Bronchial epithelial cell (primary cell): ENCODE measurements at regions not wholly inside any gene's neighbourhood (a gene's known extent, or its start where the extent isn't known, plus 50 kb on each side); places are given as distances from the start of the nearest gene placed in this dataset.

ENCODE experiments used
- DNase-seq: peaks from one replicate; pipeline ENCODE4 v3.0.0-alpha.2; 2010; ENCODE audit warnings: low read depth
- FAIRE-seq: peaks from 2 replicates; lab custom pipeline; 2011; peaks lifted over from hg19 to GRCh38; lab: Jason Lieb, UNC
- H3K27me3 ChIP-seq: 2 replicates; pipeline ENCODE4 v1.5.1; 2011; ENCODE audit warnings: low read length; ENCODE audit not compliant: control insufficient read depth, insufficient read depth
- H3K36me3 ChIP-seq: 2 replicates; pipeline ENCODE4 v1.5.1; 2011; ENCODE audit warnings: low read length; ENCODE audit not compliant: control insufficient read depth, insufficient read depth
- H3K4me3 ChIP-seq: 2 replicates; pipeline ENCODE4 v1.5.1; 2011; ENCODE audit warnings: mild to moderate bottlenecking, low read depth, low read length, control low read depth
- CTCF ChIP-seq: IDR thresholded peaks from 2 replicates; pipeline ENCODE4 v1.5.1; 2011; ENCODE audit warnings: mild to moderate bottlenecking, moderate library complexity, low read length, control low read depth, inconsistent platforms; ENCODE audit not compliant: insufficient read depth, severe bottlenecking

GRCh38 chr2:5867056-5867455 is 174.9 kb downstream of the SOX11 start:
- Histone ChIP-seq H3K36me3 (no peaks in the 10 kb centered on the region), H3K27me3 (no peaks in the 10 kb centered on the region), H3K4me3 (no peak overlapping the region)
- DNase-seq (no peak), FAIRE-seq (no peak)
- no peak for TF ChIP-seq CTCF

GRCh38 chr2:5868931-5869330 is 176.7 kb downstream of the SOX11 start:
- Histone ChIP-seq H3K27me3 (no peaks in the 10 kb centered on the region), H3K4me3 (no peak overlapping the region), H3K36me3 (no peaks in the 10 kb centered on the region)
- FAIRE-seq: no peak
- no peak for DNase-seq
- no peak for TF ChIP-seq CTCF

DNA sequence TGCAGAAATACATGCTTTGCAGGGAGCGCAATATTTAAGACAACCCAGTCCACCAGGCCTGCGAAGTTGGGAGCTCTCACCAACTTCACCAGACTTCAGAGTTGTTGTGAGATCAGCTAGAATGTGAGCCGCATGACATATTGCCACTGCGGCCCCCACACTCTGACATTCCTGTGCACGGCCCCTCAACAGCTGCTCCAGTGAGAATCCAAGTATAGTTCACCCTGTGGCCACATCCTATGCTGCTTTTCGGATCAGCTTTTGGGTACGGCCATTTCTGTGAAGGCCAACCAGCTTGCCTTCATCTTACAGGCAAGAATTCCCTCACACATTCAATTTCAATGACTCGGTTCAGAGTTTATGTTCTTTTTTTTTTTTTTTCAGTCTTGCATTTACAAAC is 177.8 kb downstream of the SOX11 start:
- no peak for DNase-seq
- Histone ChIP-seq H3K36me3 (no peaks in the 10 kb centered on the region), H3K27me3 (no peaks in the 10 kb centered on the region), H3K4me3 (no peak overlapping the region)
- FAIRE-seq: no peak
- no peak for TF ChIP-seq CTCF

- DNase-seq: no peak
- Histone ChIP-seq H3K27me3 (no peaks in the 10 kb centered on the region), H3K36me3 (no peaks in the 10 kb centered on the region), H3K4me3 (no peak overlapping the region)
- TF ChIP-seq CTCF: no peak
- no peak for FAIRE-seq
Measured at GRCh38 chr2:5877360-5877759, 185.2 kb downstream of the SOX11 start.

DNA sequence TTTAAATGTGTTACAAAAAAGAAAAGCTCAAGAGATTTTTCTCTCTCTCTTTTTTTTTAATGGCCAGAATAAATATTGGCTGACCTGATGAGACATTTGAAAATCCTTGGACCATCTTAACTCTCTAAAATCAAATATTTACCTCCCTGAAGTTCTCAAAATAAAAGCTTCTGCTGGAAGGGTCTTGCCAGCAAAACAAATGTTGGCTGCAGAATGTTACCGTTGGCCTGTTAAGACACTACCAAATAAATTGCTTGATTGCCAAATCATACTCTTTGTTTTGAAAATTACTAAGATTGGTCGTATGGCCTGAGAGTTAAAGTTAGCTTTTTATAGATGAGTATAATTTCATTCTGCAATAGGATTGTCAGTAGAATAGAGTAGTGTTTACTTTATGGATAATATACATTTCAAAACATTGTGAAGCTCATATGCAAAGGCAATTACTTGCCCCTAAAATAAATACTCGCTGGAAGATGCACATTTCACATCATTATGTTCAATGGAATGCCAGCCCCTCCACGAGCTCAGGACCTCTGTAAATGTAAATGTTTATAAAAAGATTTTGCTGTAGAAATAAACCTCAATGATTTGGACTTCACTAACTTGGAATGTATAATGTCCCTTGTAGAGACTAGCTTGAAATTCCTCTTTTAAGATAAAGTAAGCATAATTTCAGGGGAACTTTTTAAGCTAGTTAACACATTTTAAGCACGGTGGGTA is 193.4 kb downstream of the SOX11 start:
- Histone ChIP-seq H3K36me3 (no peaks in the 10 kb centered on the region), H3K4me3 (no peak overlapping the region), H3K27me3 (no peaks in the 10 kb centered on the region)
- no peak for TF ChIP-seq CTCF
- no peak for FAIRE-seq
- DNase-seq: no peak

DNA sequence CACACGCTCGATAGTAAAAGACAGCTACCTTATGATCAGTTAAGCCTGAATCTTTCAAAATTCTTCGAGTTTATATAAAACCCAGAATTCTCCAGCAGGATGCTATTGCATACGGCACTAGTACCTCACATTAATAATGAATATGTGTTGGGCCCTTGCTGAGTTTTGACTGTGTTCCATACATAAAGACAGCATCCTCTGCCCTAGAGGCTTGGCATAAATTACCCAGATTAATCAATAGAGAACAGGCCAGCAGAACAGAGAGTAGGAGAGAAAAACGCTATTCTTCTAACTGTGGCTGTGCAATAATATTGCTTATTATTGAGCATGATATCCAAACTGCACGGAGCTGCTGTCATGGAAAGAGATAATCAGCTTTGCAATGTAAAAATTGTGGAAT is 194.3 kb downstream of the SOX11 start:
- Histone ChIP-seq H3K27me3 (no peaks in the 10 kb centered on the region), H3K4me3 (no peak overlapping the region), H3K36me3 (no peaks in the 10 kb centered on the region)
- no peak for FAIRE-seq
- no peak for DNase-seq
- no peak for TF ChIP-seq CTCF
